IPS DF 6.9 (cell line): ENCODE measurements at regions not wholly inside any gene's neighbourhood (a gene's known extent, or its start where the extent isn't known, plus 50 kb on each side); places are given as distances from the start of the nearest gene placed in this dataset.

Source experiments
- DNase-seq: peaks from one replicate; pipeline ENCODE4 v3.0.0-alpha.2; 2013; ENCODE audit warnings: low read depth, low spot score
- H3K27ac ChIP-seq: one replicate; pipeline ENCODE4 v1.5.1; 2013; ENCODE audit warnings: low read length, control low read depth
- H3K27me3 ChIP-seq: 2 replicates; pipeline ENCODE4 v1.6.1; 2013; ENCODE audit warnings: mild to moderate bottlenecking, low read length; ENCODE audit not compliant: control insufficient read depth, insufficient read depth
- H3K36me3 ChIP-seq: 2 replicates; pipeline ENCODE4 v1.6.1; 2013; ENCODE audit warnings: low read length; ENCODE audit not compliant: control insufficient read depth, insufficient read depth
- H3K4me1 ChIP-seq: 2 replicates; pipeline ENCODE4 v1.6.1; 2013; ENCODE audit warnings: low read length; ENCODE audit not compliant: control insufficient read depth, insufficient read depth
- H3K4me3 ChIP-seq: 2 replicates; pipeline ENCODE4 v1.5.1; 2013; ENCODE audit warnings: mild to moderate bottlenecking, low read length
- H3K9me3 ChIP-seq: 2 replicates; pipeline ENCODE4 v1.6.1; 2013; ENCODE audit warnings: low read length, inconsistent platforms; ENCODE audit not compliant: control insufficient read depth, insufficient read depth
- WGBS: extraction: QIAGEN DNeasy Blood & Tissue Kit; methylation state at CpG from one replicate; pipeline ENCODE4 v1.1.7; 2013; ENCODE audit warnings: mixed read lengths, missing lambda C conversion rate; ENCODE audit not compliant: insufficient read length, insufficient coverage; 5-methylcytosine and 5-hydroxymethylcytosine counted together

DNA sequence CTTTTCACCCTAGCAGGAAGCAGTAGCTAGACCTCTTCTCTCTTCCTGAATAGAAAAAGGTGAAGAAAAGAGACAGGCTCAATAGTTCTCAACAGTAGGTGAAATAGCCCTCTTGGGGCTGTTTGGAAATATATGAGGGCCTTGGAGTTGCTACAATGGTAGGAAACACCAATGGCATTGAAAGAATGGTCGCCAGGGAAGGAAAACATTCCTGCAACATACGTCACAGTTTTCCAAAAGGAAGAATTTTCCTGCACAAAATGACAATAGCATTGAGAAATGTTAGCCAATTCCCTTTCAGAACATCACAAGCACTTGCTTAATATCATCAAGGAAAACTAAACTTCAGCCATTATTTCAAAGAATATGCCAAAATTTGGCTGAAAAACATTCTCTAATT is 484.5 kb downstream of the IGSF11 start:
- H3K4me3 ChIP-seq = no peak overlapping the region
- no peaks in the 10 kb centered on the region for H3K27me3 ChIP-seq
- H3K36me3 ChIP-seq = no peaks in the 10 kb centered on the region
- H3K4me1 ChIP-seq = no peaks in the 10 kb centered on the region
- no CpG with 5 or more reads among the region's 2 CpGs for WGBS
- no peak overlapping the region for H3K27ac ChIP-seq
- no peak for DNase-seq
- no peaks in the 10 kb centered on the region for H3K9me3 ChIP-seq

DNA sequence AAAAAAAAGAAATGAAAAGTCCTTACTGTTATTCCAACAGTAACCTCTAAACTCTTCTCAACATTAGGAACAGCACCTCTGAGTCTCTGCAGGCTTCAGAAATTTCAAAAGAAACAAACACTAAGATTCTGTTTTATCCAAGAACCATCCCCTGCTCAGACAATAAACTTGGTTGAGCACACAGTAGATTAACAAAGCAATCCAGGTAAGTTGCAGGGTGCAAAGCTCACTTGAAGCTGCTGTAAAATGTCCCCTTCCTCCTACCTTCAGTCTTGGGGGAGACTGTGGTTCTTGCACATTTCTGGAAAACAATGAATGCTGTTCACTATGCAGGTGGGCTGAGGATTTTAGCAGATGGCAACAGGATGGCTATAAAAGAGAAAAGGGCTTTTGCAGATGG is 484.1 kb downstream of the IGSF11 start:
- H3K36me3 ChIP-seq = no peaks in the 10 kb centered on the region
- H3K27me3 ChIP-seq = no peaks in the 10 kb centered on the region
- no peak for DNase-seq
- no peak overlapping the region for H3K4me3 ChIP-seq
- H3K27ac ChIP-seq = no peak overlapping the region
- no peaks in the 10 kb centered on the region for H3K9me3 ChIP-seq
- no peaks in the 10 kb centered on the region for H3K4me1 ChIP-seq

DNA sequence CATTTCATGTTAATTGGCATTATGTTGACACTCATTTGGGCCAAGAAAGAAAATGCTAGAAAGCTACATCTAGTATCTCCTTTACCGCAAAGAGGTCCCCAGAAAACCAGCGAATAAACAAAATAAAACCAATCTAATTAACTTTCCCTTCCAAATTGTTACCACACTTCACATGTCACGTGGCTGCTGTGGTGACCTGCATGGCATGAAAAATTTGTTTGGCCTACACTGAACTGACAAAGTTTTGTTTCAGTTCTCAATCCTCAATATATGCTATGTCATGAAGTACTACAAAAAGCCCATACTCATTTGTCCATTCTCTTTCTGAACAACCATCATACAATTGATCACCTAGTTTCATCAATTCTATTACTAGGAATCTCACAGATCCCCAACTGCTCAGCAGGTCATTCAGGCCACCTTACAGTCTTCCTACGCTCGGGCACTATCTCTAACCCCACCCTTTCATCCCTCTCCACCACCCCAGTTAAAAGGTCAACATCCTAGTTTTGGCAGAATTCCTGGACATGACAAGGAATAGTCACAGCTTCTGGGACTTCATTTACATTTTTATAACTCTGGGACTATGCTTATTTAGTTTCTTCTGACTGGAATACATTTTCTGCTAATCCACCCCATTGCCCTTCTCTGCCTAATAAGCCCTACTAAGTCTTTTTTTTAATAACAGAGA is 480.4 kb downstream of the IGSF11 start:
- Histone ChIP-seq H3K36me3 (no peaks in the 10 kb centered on the region), H3K27me3 (no peaks in the 10 kb centered on the region), H3K27ac (no peak overlapping the region), H3K4me1 (no peaks in the 10 kb centered on the region), H3K9me3 (no peaks in the 10 kb centered on the region), H3K4me3 (no peak overlapping the region)
- DNase-seq = no peak
- WGBS = 100% methylated on average over 3 of the region's 5 CpGs

DNA sequence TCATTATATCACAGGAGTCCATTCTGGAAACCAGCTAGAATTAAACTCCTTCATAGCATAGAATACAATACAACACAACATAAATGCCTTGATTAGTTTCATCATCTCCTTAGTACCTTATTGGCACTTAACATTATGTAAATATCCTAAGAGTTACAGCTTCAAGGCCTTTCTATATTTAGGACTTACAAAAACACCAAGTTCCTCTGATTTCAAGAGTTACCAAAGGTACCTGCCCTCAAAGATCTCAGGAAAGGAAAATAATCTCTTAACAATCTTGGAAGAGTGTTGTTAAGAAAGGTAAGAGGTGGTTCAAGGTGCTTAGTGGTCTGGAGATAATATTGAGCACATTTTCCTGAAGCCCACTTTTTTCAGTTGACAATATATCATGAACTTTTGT is 477.7 kb downstream of the IGSF11 start:
- no peaks in the 10 kb centered on the region for H3K27me3 ChIP-seq
- H3K27ac ChIP-seq = no peak overlapping the region
- no peak overlapping the region for H3K4me3 ChIP-seq
- H3K9me3 ChIP-seq = no peaks in the 10 kb centered on the region
- DNase-seq = no peak
- H3K4me1 ChIP-seq = no peaks in the 10 kb centered on the region
- no peaks in the 10 kb centered on the region for H3K36me3 ChIP-seq

DNA sequence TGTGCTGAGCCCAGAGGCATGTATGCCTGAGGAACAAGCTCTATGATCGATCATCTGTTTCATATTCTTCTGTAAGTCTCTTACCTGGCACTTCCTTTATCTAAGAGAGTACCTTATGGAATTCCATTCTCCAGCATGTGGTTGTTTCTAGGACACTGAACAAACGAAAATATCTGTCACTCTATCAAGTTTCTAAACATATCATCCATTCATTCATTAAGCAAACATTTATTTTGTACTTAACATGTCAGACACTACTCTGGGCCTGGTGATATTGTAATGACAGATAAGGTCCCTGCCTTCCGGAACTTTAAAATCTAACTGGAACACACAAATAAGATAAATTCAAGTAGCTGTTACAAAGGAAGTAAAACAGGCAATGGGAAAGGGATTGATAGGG is 477.1 kb downstream of the IGSF11 start:
- no peaks in the 10 kb centered on the region for H3K36me3 ChIP-seq
- no peaks in the 10 kb centered on the region for H3K9me3 ChIP-seq
- H3K4me3 ChIP-seq = no peak overlapping the region
- no peaks in the 10 kb centered on the region for H3K27me3 ChIP-seq
- DNase-seq = no peak
- no CpG with 5 or more reads among the region's 3 CpGs for WGBS
- no peak overlapping the region for H3K27ac ChIP-seq
- no peaks in the 10 kb centered on the region for H3K4me1 ChIP-seq

DNA sequence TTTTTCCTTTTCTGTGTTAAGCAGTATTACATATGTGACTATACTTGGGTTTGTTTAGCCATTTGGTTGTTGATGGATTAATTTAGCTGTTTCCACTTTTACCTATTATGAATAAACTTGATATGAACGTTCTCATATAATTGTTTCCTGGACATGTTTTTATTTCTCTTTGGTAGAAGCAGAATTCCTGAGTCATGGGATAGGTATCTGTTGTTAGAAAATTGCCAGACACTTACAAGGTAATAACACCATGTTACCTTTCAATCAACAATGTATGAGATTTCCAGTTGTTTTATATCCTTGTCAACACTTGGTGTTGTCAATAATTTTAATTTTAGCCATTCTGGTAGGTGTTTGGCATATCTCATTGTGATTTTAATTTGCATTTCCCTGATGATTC is 475.4 kb downstream of the IGSF11 start:
- no peaks in the 10 kb centered on the region for H3K4me1 ChIP-seq
- WGBS = no CpG with 5 or more reads among the region's 1 CpG
- H3K27me3 ChIP-seq = no peaks in the 10 kb centered on the region
- no peaks in the 10 kb centered on the region for H3K9me3 ChIP-seq
- DNase-seq = no peak
- H3K4me3 ChIP-seq = no peak overlapping the region
- H3K27ac ChIP-seq = no peak overlapping the region
- H3K36me3 ChIP-seq = no peaks in the 10 kb centered on the region

DNA sequence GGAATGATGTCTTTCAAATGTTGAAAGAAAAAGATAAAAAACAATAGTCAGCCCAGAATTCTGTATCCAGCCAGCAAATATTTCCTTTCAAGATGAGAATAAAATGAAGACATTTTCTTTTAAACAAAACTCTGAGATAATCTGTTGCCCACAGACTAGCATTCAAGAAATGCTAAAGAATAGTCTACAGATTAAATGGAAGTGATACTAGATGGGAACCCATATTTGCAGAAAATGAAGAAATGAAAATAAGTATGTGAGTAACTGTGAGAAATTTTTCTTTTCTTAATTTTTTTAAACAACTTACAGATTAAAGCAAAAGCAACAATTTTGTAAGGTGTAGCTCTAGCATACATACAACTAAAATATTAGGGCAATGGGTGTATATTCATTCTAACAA is 469.8 kb downstream of the IGSF11 start:
- Histone ChIP-seq H3K27ac (no peak overlapping the region), H3K36me3 (no peaks in the 10 kb centered on the region), H3K9me3 (no peaks in the 10 kb centered on the region), H3K4me3 (no peak overlapping the region), H3K4me1 (no peaks in the 10 kb centered on the region), H3K27me3 (no peaks in the 10 kb centered on the region)
- no peak for DNase-seq

DNA sequence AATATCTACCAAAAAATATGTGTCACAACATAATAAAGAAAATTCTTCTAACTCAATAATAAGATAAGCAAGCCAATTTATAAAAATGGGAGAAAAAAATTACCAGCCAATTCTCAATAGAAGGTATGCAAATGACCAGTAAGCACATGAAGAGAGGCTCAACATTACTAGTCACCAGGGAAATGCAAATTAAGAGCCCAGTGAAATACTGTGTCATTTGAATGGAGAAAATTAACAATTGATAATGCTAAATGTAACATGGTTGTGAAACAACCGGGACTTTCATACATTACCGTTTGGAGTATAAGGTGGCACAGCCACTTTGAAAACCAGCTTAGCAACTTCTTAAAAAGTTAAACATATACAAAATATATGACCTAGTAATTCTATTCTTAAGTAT is 460.7 kb downstream of the IGSF11 start:
- no CpG with 5 or more reads among the region's 2 CpGs for WGBS
- no peaks in the 10 kb centered on the region for H3K27me3 ChIP-seq
- H3K9me3 ChIP-seq = no peaks in the 10 kb centered on the region
- H3K4me1 ChIP-seq = no peaks in the 10 kb centered on the region
- H3K36me3 ChIP-seq = no peaks in the 10 kb centered on the region
- H3K27ac ChIP-seq = no peak overlapping the region
- no peak for DNase-seq
- H3K4me3 ChIP-seq = no peak overlapping the region

DNA sequence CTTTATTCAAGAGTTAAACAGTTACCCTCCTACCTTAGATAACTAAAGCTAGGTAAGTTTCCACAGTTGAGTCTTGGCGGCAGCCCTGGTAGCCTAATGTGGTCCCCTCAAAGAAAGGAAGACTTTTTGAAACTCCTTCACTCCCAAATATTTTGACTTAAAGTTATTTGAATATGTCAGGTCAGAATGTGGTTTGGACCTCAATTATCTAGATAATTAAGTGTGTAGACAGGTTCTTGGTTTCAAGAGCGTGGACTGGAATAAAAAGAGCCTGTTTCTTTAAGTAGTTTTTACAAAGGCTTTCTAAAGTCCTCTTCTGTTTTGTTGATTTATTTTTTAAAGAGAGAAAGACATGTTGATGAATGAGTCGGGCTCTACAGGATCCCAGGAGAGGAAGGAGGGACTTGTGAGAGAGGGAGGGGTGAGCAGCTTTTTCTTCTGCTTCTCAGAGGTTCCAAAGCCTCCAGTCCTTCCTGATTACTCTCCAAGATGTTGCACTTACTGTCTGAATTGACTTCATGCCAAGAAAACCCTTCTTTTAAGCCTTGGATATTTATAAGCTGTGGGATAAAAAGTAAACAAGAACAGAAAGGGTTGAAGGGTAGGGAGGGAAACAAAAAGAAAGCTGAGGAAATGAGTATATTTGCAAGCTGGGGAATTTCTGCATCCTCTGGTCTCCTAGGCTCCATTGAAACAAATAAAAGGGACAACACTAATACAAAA is 457.4 kb downstream of the IGSF11 start:
- Histone ChIP-seq H3K4me1 (no peaks in the 10 kb centered on the region), H3K27me3 (no peaks in the 10 kb centered on the region), H3K4me3 (no peak overlapping the region), H3K36me3 (no peaks in the 10 kb centered on the region), H3K9me3 (no peaks in the 10 kb centered on the region), H3K27ac (no peak overlapping the region)
- no peak for DNase-seq
- WGBS = no CpG with 5 or more reads among the region's 3 CpGs

DNA sequence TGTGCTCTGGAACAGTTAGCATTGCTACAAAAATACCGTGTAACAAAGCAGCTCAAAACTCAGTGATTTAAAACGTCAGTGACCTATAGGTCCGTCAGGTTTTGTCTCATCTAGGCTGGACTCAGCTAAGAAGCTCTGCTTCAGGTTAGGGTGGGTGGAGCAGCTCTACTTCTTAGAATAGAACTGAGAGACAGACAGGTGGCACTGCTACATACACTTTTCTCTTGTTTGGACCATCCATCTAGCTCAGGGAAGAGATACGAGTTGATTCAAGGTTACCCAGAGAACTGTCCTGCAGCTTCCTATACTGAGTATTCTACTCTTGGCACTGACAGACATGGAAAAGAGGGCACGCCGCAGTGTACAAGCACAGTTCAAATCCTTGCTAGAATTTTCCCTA is 456.1 kb downstream of the IGSF11 start:
- no peak overlapping the region for H3K27ac ChIP-seq
- H3K9me3 ChIP-seq = no peaks in the 10 kb centered on the region
- H3K27me3 ChIP-seq = no peaks in the 10 kb centered on the region
- no peaks in the 10 kb centered on the region for H3K36me3 ChIP-seq
- H3K4me1 ChIP-seq = no peaks in the 10 kb centered on the region
- H3K4me3 ChIP-seq = no peak overlapping the region
- no CpG with 5 or more reads among the region's 6 CpGs for whole genome bisulfite sequencing
- no peak for DNase-seq

DNA sequence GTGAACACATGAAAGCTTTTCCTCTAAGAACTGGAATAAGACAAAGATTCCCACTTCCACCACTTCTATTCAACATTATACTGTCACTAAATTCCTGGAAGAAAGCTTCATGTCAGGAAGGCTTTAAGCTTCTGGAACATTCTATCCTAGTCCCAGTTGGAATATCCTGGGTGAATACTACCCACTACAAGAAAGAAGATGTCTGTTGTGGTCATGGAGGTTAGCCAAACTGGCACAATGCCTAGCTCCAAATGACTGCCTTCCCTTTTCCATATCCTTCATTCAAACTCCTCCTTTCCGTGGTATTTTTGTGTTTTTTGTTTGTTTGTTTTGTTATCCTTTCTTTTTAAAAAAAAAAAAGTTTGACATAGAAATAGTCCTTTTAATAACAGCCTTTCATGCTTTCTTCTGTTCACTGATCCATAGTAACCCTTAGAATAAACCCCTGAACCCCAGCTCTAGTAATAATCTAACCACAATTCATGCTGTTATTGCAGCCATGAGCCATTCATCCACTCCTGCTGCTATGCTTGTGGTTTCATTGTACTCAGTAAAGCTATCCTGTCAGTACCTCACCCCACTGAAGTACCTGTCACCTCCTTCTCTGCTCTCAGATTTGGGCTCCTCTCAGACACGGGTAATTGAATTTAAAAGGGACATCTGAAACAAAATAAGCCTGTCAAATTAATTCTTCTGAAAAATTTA is 447.5 kb downstream of the IGSF11 start:
- Histone ChIP-seq H3K9me3 (no peaks in the 10 kb centered on the region), H3K27ac (no peak overlapping the region), H3K4me3 (no peak overlapping the region), H3K36me3 (no peaks in the 10 kb centered on the region), H3K4me1 (no peaks in the 10 kb centered on the region), H3K27me3 (no peaks in the 10 kb centered on the region)
- no CpG with 5 or more reads among the region's 2 CpGs for WGBS
- no peak for DNase-seq
